ENCODE measurements at regions not wholly inside any gene's neighbourhood (a gene's known extent, or its start where the extent isn't known, plus 50 kb on each side); places are given as distances from the start of the nearest gene placed in this dataset.
A peak's percentile ranks its signal among the peaks of the same experiment; 100 is the strongest.
"Not testable (repeated sequence)": the region's sequence is repeated elsewhere in the genome, so short reads cannot be mapped to it uniquely, and the experiment has no call there.

GRCh38 chr2:56061327-56061726 lies 122.5 kb upstream of the CCDC85A start:
- not testable (repeated sequence) for H2BK5ac ChIP-seq (ENCODE audit: low read length); H3K56ac ChIP-seq (ENCODE audit: low read length); H3K79me1 ChIP-seq (ENCODE audit: low read length); H3K27me3 ChIP-seq (ENCODE audit: insufficient read depth, low read length, poor library complexity); H3K4me2 ChIP-seq (ENCODE audit: low read length); DNase-seq; H3K79me2 ChIP-seq (ENCODE audit: control insufficient read depth, insufficient read depth, low read length); H3K4ac ChIP-seq (ENCODE audit: low read depth, low read length); H3K36me3 ChIP-seq (ENCODE audit: control insufficient read depth, insufficient read depth, low read length); H3K9ac ChIP-seq (ENCODE audit: low read length); H3K4me3 ChIP-seq (ENCODE audit: low read length); H3K27ac ChIP-seq (ENCODE audit: low read depth, low read length); H2BK15ac ChIP-seq (replicated peaks; ENCODE audit: low read depth); H2BK120ac ChIP-seq (ENCODE audit: low read depth, low read length); H3K4me1 ChIP-seq (ENCODE audit: control insufficient read depth, low read depth, low read length); H4K5ac ChIP-seq (ENCODE audit: low read length); H3K23ac ChIP-seq (ENCODE audit: low read length); H2AK5ac ChIP-seq (ENCODE audit: low read length); H4K8ac ChIP-seq (ENCODE audit: low read depth, low read length); H3K18ac ChIP-seq (ENCODE audit: low read length)
- no CpG with 5 or more reads among the region's 4 CpGs for WGBS (ENCODE audit: extremely low coverage, insufficient coverage, low lambda C conversion rate)

- no peak overlapping the region for H2BK15ac ChIP-seq (replicated peaks; ENCODE audit: low read depth)
- no peak for DNase-seq
These were observed 115.0 kb upstream of the CCDC85A start for GRCh38 chr2:56068746-56069145.

GRCh38 chr2:56077359-56077915 lies 106.4 kb upstream of the CCDC85A start:
- Histone ChIP-seq H3K4ac (ENCODE audit: low read depth, low read length) (no peak overlapping the region), H3K4me2 (ENCODE audit: low read length) (no peak overlapping the region), H2BK5ac (ENCODE audit: low read length) (no peak overlapping the region), H2BK15ac (replicated peaks; ENCODE audit: low read depth) (no peak overlapping the region), H2AK5ac (ENCODE audit: low read length) (no peak overlapping the region), H3K79me1 (ENCODE audit: low read length) (no peaks in the 10 kb centered on the region), H3K23ac (ENCODE audit: low read length) (no peak overlapping the region), H3K36me3 (ENCODE audit: control insufficient read depth, insufficient read depth, low read length) (no peaks in the 10 kb centered on the region), H3K56ac (ENCODE audit: low read length) (no peak overlapping the region), H3K18ac (ENCODE audit: low read length) (no peak overlapping the region), H3K27me3 (ENCODE audit: insufficient read depth, low read length, poor library complexity) (no peaks in the 10 kb centered on the region), H3K9ac (ENCODE audit: low read length) (no peak overlapping the region), H3K79me2 (ENCODE audit: control insufficient read depth, insufficient read depth, low read length) (no peaks in the 10 kb centered on the region), H4K5ac (ENCODE audit: low read length) (no peak overlapping the region), H4K8ac (ENCODE audit: low read depth, low read length) (no peak overlapping the region), H3K4me1 (ENCODE audit: control insufficient read depth, low read depth, low read length) (no peaks in the 10 kb centered on the region), H3K4me3 (ENCODE audit: low read length) (no peak overlapping the region), H3K27ac (ENCODE audit: low read depth, low read length) (no peak overlapping the region), H2BK120ac (ENCODE audit: low read depth, low read length) (no peak overlapping the region)
- WGBS (ENCODE audit: extremely low coverage, insufficient coverage, low lambda C conversion rate), result no CpG with 5 or more reads among the region's 6 CpGs
- DNase-seq, result peak; percentile 63

More at GRCh38 chr2:56068746-56069145, 115.0 kb upstream of the CCDC85A start:
- no peak overlapping the region for H3K4ac ChIP-seq (ENCODE audit: low read depth, low read length)
- no peaks in the 10 kb centered on the region for H3K79me2 ChIP-seq (ENCODE audit: control insufficient read depth, insufficient read depth, low read length)
- no peaks in the 10 kb centered on the region for H3K36me3 ChIP-seq (ENCODE audit: control insufficient read depth, insufficient read depth, low read length)
- no peak overlapping the region for H3K18ac ChIP-seq (ENCODE audit: low read length)
- H2AK5ac ChIP-seq (ENCODE audit: low read length), result no peak overlapping the region
- H3K79me1 ChIP-seq (ENCODE audit: low read length), result no peaks in the 10 kb centered on the region
- no peak overlapping the region for H3K56ac ChIP-seq (ENCODE audit: low read length)
- H3K27ac ChIP-seq (ENCODE audit: low read depth, low read length), result no peak overlapping the region
- H3K4me2 ChIP-seq (ENCODE audit: low read length), result no peak overlapping the region
- H2BK5ac ChIP-seq (ENCODE audit: low read length), result no peak overlapping the region
- H4K8ac ChIP-seq (ENCODE audit: low read depth, low read length), result no peak overlapping the region
- no peaks in the 10 kb centered on the region for H3K4me1 ChIP-seq (ENCODE audit: control insufficient read depth, low read depth, low read length)
- H2BK120ac ChIP-seq (ENCODE audit: low read depth, low read length), result no peak overlapping the region
- H3K27me3 ChIP-seq (ENCODE audit: insufficient read depth, low read length, poor library complexity), result no peaks in the 10 kb centered on the region
- H3K9ac ChIP-seq (ENCODE audit: low read length), result no peak overlapping the region
- H4K5ac ChIP-seq (ENCODE audit: low read length), result no peak overlapping the region
- no peak overlapping the region for H3K4me3 ChIP-seq (ENCODE audit: low read length)
- no peak overlapping the region for H3K23ac ChIP-seq (ENCODE audit: low read length)

- no CpG with 5 or more reads among the region's 4 CpGs for WGBS (ENCODE audit: extremely low coverage, insufficient coverage, low lambda C conversion rate)
- no peak overlapping the region for H2BK5ac ChIP-seq (ENCODE audit: low read length)
- H2BK15ac ChIP-seq (replicated peaks; ENCODE audit: low read depth), result no peak overlapping the region
- H3K18ac ChIP-seq (ENCODE audit: low read length), result no peak overlapping the region
- no peak overlapping the region for H3K4me3 ChIP-seq (ENCODE audit: low read length)
- H3K27me3 ChIP-seq (ENCODE audit: insufficient read depth, low read length, poor library complexity), result no peaks in the 10 kb centered on the region
- no peaks in the 10 kb centered on the region for H3K79me1 ChIP-seq (ENCODE audit: low read length)
- no peak overlapping the region for H3K4ac ChIP-seq (ENCODE audit: low read depth, low read length)
- H3K4me2 ChIP-seq (ENCODE audit: low read length), result no peak overlapping the region
- H3K56ac ChIP-seq (ENCODE audit: low read length), result no peak overlapping the region
- no peak overlapping the region for H3K27ac ChIP-seq (ENCODE audit: low read depth, low read length)
- H3K23ac ChIP-seq (ENCODE audit: low read length), result no peak overlapping the region
- H2BK120ac ChIP-seq (ENCODE audit: low read depth, low read length), result no peak overlapping the region
- H3K4me1 ChIP-seq (ENCODE audit: control insufficient read depth, low read depth, low read length), result no peaks in the 10 kb centered on the region
- no peaks in the 10 kb centered on the region for H3K79me2 ChIP-seq (ENCODE audit: control insufficient read depth, insufficient read depth, low read length)
- no peak overlapping the region for H4K8ac ChIP-seq (ENCODE audit: low read depth, low read length)
- no peak overlapping the region for H3K9ac ChIP-seq (ENCODE audit: low read length)
- H2AK5ac ChIP-seq (ENCODE audit: low read length), result no peak overlapping the region
- H3K36me3 ChIP-seq (ENCODE audit: control insufficient read depth, insufficient read depth, low read length), result no peaks in the 10 kb centered on the region
- DNase-seq, result no peak
- no peak overlapping the region for H4K5ac ChIP-seq (ENCODE audit: low read length)
These were observed 101.1 kb upstream of the CCDC85A start for GRCh38 chr2:56082665-56083064.

GRCh38 chr2:56084111-56084901 lies 99.5 kb upstream of the CCDC85A start:
- H3K79me2 ChIP-seq (ENCODE audit: control insufficient read depth, insufficient read depth, low read length), result no peaks in the 10 kb centered on the region
- H3K4me3 ChIP-seq (ENCODE audit: low read length), result no peak overlapping the region
- no peak overlapping the region for H3K4me2 ChIP-seq (ENCODE audit: low read length)
- no peak overlapping the region for H3K56ac ChIP-seq (ENCODE audit: low read length)
- no peaks in the 10 kb centered on the region for H3K4me1 ChIP-seq (ENCODE audit: control insufficient read depth, low read depth, low read length)
- no CpG with 5 or more reads among the region's 5 CpGs for WGBS (ENCODE audit: extremely low coverage, insufficient coverage, low lambda C conversion rate)
- no peak overlapping the region for H2AK5ac ChIP-seq (ENCODE audit: low read length)
- DNase-seq, result no peak
- H2BK120ac ChIP-seq (ENCODE audit: low read depth, low read length), result no peak overlapping the region
- no peak overlapping the region for H3K4ac ChIP-seq (ENCODE audit: low read depth, low read length)
- no peak overlapping the region for H3K23ac ChIP-seq (ENCODE audit: low read length)
- H3K27me3 ChIP-seq (ENCODE audit: insufficient read depth, low read length, poor library complexity), result no peaks in the 10 kb centered on the region
- no peak overlapping the region for H3K9ac ChIP-seq (ENCODE audit: low read length)
- H3K36me3 ChIP-seq (ENCODE audit: control insufficient read depth, insufficient read depth, low read length), result no peaks in the 10 kb centered on the region
- no peak overlapping the region for H3K27ac ChIP-seq (ENCODE audit: low read depth, low read length)
- no peak overlapping the region for H2BK5ac ChIP-seq (ENCODE audit: low read length)
- H3K18ac ChIP-seq (ENCODE audit: low read length), result no peak overlapping the region
- no peak overlapping the region for H2BK15ac ChIP-seq (replicated peaks; ENCODE audit: low read depth)
- no peaks in the 10 kb centered on the region for H3K79me1 ChIP-seq (ENCODE audit: low read length)
- no peak overlapping the region for H4K5ac ChIP-seq (ENCODE audit: low read length)
- no peak overlapping the region for H4K8ac ChIP-seq (ENCODE audit: low read depth, low read length)

- H3K4me3 ChIP-seq (ENCODE audit: low read length), result no peak overlapping the region
These were observed 97.5 kb upstream of the CCDC85A start for GRCh38 chr2:56086336-56086735.

More at GRCh38 chr2:56086336-56086735, 97.5 kb upstream of the CCDC85A start:
- no peak overlapping the region for H3K23ac ChIP-seq (ENCODE audit: low read length)
- no peak overlapping the region for H4K5ac ChIP-seq (ENCODE audit: low read length)
- H3K4me1 ChIP-seq (ENCODE audit: control insufficient read depth, low read depth, low read length), result no peaks in the 10 kb centered on the region
- no peaks in the 10 kb centered on the region for H3K36me3 ChIP-seq (ENCODE audit: control insufficient read depth, insufficient read depth, low read length)
- H3K27me3 ChIP-seq (ENCODE audit: insufficient read depth, low read length, poor library complexity), result no peaks in the 10 kb centered on the region
- H3K9ac ChIP-seq (ENCODE audit: low read length), result no peak overlapping the region
- no peak overlapping the region for H2AK5ac ChIP-seq (ENCODE audit: low read length)
- no peak overlapping the region for H2BK15ac ChIP-seq (replicated peaks; ENCODE audit: low read depth)
- H4K8ac ChIP-seq (ENCODE audit: low read depth, low read length), result no peak overlapping the region
- no peak overlapping the region for H3K4ac ChIP-seq (ENCODE audit: low read depth, low read length)
- no peak overlapping the region for H3K56ac ChIP-seq (ENCODE audit: low read length)
- H3K18ac ChIP-seq (ENCODE audit: low read length), result no peak overlapping the region
- no peaks in the 10 kb centered on the region for H3K79me1 ChIP-seq (ENCODE audit: low read length)
- WGBS (ENCODE audit: extremely low coverage, insufficient coverage, low lambda C conversion rate), result no CpG with 5 or more reads among the region's 7 CpGs
- no peak overlapping the region for H2BK120ac ChIP-seq (ENCODE audit: low read depth, low read length)
- H3K79me2 ChIP-seq (ENCODE audit: control insufficient read depth, insufficient read depth, low read length), result no peaks in the 10 kb centered on the region
- no peak for DNase-seq
- H2BK5ac ChIP-seq (ENCODE audit: low read length), result no peak overlapping the region
- no peak overlapping the region for H3K4me2 ChIP-seq (ENCODE audit: low read length)
- H3K27ac ChIP-seq (ENCODE audit: low read depth, low read length), result no peak overlapping the region
